Neural progenitor cell (in vitro differentiated cells): ENCODE measurements at regions not wholly inside any gene's neighbourhood (a gene's known extent, or its start where the extent isn't known, plus 50 kb on each side); places are given as distances from the start of the nearest gene placed in this dataset.

Experiments used
- EZH2 ChIP-seq: fragments of 200-600 bp; sonication (generic); IDR thresholded peaks from 2 replicates; pipeline ENCODE4 v1.6.1; 2017; ENCODE audit warnings: antibody characterized with exemption, mild to moderate bottlenecking, moderate library complexity
- EZH2phosphoT487 ChIP-seq: fragments of 200-600 bp; sonication (generic); IDR thresholded peaks from 2 replicates; pipeline ENCODE4 v1.6.1; 2017; ENCODE audit warnings: antibody characterized with exemption
- TF ChIP-seq, protein P1 (sequence below): fragments of 200-600 bp; sonication (generic); IDR thresholded peaks from 2 replicates; pipeline ENCODE4 v1.5.1; 2017; ENCODE audit warnings: antibody characterized with exemption, mild to moderate bottlenecking

DNA sequence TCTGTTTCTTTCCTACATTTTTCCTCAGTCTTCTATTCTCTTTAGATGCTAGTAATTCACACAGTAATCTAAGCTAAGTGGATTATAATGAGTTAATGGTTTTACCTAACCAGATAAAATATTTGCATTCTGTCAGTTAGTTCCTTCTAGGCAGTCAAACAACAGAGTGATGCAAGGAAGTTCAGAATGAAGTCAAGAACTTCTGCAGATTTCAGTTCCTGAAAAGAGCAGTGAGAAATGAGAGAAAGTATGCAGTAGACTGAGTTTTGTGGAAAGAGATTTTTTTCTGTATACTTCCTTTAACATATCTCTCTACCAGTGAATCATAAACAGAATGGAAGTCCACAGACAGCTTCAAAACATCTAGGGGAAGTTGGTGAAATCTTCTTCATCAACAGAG is 774.0 kb upstream of the POU3F4 start:
- TF ChIP-seq, protein P1, sequence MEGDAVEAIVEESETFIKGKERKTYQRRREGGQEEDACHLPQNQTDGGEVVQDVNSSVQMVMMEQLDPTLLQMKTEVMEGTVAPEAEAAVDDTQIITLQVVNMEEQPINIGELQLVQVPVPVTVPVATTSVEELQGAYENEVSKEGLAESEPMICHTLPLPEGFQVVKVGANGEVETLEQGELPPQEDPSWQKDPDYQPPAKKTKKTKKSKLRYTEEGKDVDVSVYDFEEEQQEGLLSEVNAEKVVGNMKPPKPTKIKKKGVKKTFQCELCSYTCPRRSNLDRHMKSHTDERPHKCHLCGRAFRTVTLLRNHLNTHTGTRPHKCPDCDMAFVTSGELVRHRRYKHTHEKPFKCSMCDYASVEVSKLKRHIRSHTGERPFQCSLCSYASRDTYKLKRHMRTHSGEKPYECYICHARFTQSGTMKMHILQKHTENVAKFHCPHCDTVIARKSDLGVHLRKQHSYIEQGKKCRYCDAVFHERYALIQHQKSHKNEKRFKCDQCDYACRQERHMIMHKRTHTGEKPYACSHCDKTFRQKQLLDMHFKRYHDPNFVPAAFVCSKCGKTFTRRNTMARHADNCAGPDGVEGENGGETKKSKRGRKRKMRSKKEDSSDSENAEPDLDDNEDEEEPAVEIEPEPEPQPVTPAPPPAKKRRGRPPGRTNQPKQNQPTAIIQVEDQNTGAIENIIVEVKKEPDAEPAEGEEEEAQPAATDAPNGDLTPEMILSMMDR: no peak
- no peak for TF ChIP-seq EZH2
- TF ChIP-seq EZH2phosphoT487: no peak
